IPS-18c (cell line): ENCODE measurements at regions not wholly inside any gene's neighbourhood (a gene's known extent, or its start where the extent isn't known, plus 50 kb on each side); places are given as distances from the start of the nearest gene placed in this dataset.

Experiments
- H3K4me3 ChIP-seq: 2 replicates; pipeline ENCODE4 v1.7.0; 2013; ENCODE audit warnings: low read depth, mild to moderate bottlenecking, low read length, moderate library complexity; ENCODE audit not compliant: insufficient read depth
- H3K9me3 ChIP-seq: one replicate; pipeline ENCODE4 v1.6.1; 2013; ENCODE audit warnings: mild to moderate bottlenecking, low read length, moderate library complexity; ENCODE audit not compliant: control insufficient read depth, insufficient read depth

DNA sequence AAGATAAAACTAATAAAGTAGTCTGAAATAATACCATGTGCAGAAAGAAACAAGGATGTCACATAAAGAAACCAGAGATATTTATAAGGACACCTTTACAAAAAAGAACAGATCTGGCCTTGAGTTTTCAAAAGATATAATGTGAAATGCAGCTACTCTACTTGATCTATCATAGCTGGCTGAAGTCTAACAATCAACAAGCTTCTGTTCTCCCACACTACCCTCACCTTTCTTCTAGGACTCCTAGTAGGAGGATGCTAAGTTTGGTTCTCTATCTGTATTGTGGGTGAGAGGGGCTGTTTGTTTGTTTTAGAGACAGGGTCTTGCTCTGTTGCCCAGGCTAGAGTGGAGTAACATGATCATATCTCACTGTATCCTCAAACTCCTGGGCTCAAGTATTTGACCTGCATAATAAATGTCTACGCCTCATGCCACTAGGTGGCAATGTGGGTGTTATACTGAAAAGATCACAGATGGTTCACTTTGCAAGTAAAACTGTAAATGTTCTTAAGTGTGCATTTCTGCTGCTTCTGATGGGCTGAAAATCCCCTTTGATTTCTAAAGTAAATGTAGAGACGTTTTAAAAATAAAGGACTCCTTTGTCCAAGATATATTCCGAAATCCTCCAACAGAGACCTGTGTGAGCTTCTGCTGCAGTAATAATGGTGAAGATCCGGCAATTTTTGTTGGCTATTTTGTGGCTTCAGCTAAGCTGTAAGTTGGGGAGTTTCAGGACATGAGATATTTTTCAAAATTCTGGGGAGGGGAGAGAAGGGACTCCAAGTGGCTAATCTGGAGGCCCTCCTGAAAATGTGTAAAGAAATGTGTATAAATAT, 269.3 kb downstream of the DAD1 start:
- H3K4me3 ChIP-seq, result no peak overlapping the region
- H3K9me3 ChIP-seq, result no peaks in the 10 kb centered on the region

DNA sequence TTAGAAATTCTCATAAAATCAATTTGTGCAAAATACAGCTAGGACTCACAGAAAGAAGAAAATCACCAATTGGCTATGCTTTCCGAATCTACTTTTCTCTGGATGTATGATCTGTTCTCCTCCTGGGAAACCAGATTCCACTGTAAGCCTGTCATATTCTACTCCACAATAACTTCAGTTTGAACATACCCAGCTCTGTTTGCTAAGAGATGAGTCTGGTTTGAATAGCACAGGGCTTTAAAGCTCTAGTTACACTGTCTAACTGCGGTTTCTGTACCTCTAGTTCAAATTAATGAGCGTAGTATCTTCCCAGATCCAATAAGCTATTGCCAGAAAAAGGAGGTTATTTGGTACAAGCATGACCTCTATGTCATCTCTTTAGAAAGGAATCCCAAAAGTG, 270.1 kb downstream of the DAD1 start:
- H3K4me3 ChIP-seq, result no peak overlapping the region
- H3K9me3 ChIP-seq, result no peaks in the 10 kb centered on the region

GRCh38 chr14:22316473-22316872, 272.6 kb downstream of the DAD1 start:
- no peaks in the 10 kb centered on the region for H3K9me3 ChIP-seq
- H3K4me3 ChIP-seq, result no peak overlapping the region

DNA sequence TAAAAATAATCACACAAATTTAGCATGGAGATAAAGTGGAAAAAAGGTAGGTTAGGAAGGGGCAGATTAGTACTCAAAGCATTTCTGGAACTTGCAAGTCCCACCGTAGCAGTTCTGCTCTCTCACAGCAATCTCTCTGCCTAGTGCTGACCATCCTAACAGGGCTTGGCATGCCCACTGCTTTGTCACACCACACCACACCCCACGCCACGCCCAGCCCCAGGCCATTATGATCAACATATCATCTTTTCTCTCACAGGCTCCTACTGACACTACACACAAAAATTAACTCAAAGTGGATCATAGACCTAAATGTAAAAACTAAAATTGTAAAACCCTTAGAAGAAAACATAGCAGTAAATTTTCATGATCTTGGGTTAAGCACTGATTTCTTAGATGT, 273.7 kb downstream of the DAD1 start:
- Histone ChIP-seq H3K9me3 (no peaks in the 10 kb centered on the region), H3K4me3 (no peak overlapping the region)

- H3K9me3 ChIP-seq, result no peaks in the 10 kb centered on the region
- H3K4me3 ChIP-seq, result no peak overlapping the region
Observed at GRCh38 chr14:22314183-22314820, 274.7 kb downstream of the DAD1 start.

GRCh38 chr14:22313172-22313801, 275.7 kb downstream of the DAD1 start:
- H3K4me3 ChIP-seq, result no peak overlapping the region
- H3K9me3 ChIP-seq, result no peaks in the 10 kb centered on the region

GRCh38 chr14:22311636-22312035, 277.4 kb downstream of the DAD1 start:
- H3K9me3 ChIP-seq, result no peaks in the 10 kb centered on the region
- no peak overlapping the region for H3K4me3 ChIP-seq

- H3K9me3 ChIP-seq, result no peaks in the 10 kb centered on the region
- H3K4me3 ChIP-seq, result no peak overlapping the region
Observed at GRCh38 chr14:22305607-22306006, 283.4 kb downstream of the DAD1 start.

GRCh38 chr14:22304326-22304725, 284.7 kb downstream of the DAD1 start:
- H3K4me3 ChIP-seq, result no peak overlapping the region
- no peaks in the 10 kb centered on the region for H3K9me3 ChIP-seq

- Histone ChIP-seq H3K4me3 (no peak overlapping the region), H3K9me3 (no peaks in the 10 kb centered on the region)
Observed at GRCh38 chr14:22303589-22304195, 285.3 kb downstream of the DAD1 start.

DNA sequence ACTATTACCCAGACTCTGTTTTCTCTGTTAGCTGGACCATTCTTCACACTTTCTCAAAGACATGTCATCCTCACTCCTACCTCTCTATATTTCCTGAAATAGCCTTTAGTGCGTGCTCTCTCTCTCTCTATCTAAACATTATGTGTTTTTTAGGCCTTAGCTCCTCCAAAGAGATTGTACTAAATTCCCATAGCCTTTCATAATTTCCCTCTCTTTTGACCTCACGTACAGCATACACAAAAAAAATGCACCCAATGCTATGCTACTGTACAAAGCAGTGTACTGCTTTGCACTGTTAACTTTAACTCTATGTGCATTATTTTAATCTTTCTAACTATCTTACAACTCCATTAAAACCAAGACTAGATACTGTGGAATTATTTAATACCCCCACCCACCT, 288.4 kb downstream of the DAD1 start:
- Histone ChIP-seq H3K4me3 (no peak overlapping the region), H3K9me3 (no peaks in the 10 kb centered on the region)

- H3K9me3 ChIP-seq, result no peaks in the 10 kb centered on the region
Observed at GRCh38 chr14:22297376-22297775, 291.6 kb downstream of the DAD1 start.

GRCh38 chr14:22296722-22297121, 292.3 kb downstream of the DAD1 start:
- H3K9me3 ChIP-seq, result no peaks in the 10 kb centered on the region
- no peak overlapping the region for H3K4me3 ChIP-seq

More at GRCh38 chr14:22297376-22297775, 291.6 kb downstream of the DAD1 start:
- H3K4me3 ChIP-seq, result no peak overlapping the region

DNA sequence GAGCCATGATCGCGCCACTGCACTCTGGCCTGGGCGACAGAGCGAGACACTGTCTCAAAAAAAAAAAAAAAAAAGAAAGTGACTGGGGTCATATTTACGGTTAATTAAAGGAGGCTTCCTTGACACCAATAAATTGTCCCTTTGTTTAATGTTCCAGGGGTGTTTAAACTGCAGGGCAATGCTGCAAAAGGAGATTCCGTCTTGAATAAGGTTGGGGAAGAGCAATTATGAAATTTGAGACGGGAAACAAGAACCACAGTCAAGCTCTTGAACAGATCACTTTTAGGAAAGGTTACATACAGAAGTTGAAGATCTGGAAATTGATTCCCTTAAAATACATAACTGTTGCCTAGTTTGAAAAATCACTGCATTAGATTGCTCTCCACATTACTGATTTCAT, 292.9 kb downstream of the DAD1 start:
- Histone ChIP-seq H3K9me3 (no peaks in the 10 kb centered on the region), H3K4me3 (no peak overlapping the region)

DNA sequence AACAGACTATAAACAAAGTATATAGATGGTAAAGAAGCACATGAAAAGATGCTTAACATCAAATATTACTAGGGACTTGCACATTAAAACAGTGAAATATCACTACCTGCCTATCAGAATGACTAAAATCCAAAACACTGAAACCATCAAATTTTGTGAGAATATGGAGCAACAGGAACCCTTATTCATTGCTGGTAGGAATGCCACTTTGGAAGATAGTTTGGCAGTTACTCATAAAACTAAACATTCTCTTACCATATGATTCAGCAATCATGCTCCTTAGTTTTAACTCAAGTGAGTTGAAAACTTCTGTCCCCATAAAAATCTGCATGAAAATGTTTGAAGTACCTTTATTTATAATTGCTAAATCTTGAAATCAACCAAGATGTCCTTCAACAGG, 297.6 kb downstream of the DAD1 start:
- Histone ChIP-seq H3K9me3 (no peaks in the 10 kb centered on the region), H3K4me3 (no peak overlapping the region)

DNA sequence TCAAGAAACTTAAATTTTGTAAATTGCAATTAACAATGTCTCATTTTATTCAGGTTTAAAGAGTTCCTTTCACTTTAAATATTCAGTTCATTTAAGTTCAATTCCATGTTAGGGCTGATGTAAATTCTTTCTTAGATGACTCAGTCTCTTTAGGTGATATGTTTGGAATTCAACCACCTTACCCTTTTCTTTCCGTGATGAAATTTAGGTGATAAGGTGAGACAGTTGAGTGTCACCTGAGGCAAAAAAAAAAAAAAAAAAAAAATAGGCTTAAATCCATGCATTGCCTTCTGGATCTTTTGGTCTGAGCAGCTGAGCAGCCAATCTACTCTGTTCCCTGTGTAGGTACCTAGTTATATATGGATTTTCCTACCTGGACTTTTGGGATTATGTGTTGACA, 299.5 kb downstream of the DAD1 start:
- H3K4me3 ChIP-seq, result no peak overlapping the region

GRCh38 chr14:22285991-22286390, 303.0 kb downstream of the DAD1 start:
- Histone ChIP-seq H3K4me3 (no peak overlapping the region), H3K9me3 (no peaks in the 10 kb centered on the region)

More for the DNA sequence above, 299.5 kb downstream of the DAD1 start:
- no peaks in the 10 kb centered on the region for H3K9me3 ChIP-seq

- H3K4me3 ChIP-seq, result no peak overlapping the region
- no peaks in the 10 kb centered on the region for H3K9me3 ChIP-seq
Observed at GRCh38 chr14:22282949-22283348, 306.1 kb downstream of the DAD1 start.
